HT-29 (cell line): ENCODE measurements at regions not wholly inside any gene's neighbourhood (a gene's known extent, or its start where the extent isn't known, plus 50 kb on each side); places are given as distances from the start of the nearest gene placed in this dataset.
"Not testable (repeated sequence)": the region's sequence is repeated elsewhere in the genome, so short reads cannot be mapped to it uniquely, and the experiment has no call there.

ENCODE experiments used
- DNase-seq: peaks from one replicate; pipeline ENCODE4 v3.0.0-alpha.2; 2015; ENCODE audit warnings: low spot score

DNA sequence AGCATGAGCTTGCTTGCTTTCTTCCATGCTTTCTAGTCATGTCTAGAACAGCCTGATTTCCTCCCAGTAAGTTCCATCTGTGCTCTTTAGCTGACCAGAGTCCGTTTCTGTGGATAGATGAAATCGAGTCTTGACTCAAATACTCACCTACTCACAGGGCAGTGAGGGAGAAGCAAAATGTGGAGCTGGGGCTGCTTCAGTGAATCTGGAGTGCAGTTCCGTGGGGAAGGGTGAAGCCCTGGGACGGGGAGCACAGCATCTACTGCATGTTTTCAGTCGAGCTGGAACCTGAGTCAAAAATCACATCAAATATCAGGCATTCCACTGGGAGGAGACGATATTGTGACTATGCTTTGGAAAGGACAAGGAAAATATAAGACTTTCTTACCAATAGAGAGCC lies 70.3 kb upstream of the PRMT8 start:
- DNase-seq: no peak

DNA sequence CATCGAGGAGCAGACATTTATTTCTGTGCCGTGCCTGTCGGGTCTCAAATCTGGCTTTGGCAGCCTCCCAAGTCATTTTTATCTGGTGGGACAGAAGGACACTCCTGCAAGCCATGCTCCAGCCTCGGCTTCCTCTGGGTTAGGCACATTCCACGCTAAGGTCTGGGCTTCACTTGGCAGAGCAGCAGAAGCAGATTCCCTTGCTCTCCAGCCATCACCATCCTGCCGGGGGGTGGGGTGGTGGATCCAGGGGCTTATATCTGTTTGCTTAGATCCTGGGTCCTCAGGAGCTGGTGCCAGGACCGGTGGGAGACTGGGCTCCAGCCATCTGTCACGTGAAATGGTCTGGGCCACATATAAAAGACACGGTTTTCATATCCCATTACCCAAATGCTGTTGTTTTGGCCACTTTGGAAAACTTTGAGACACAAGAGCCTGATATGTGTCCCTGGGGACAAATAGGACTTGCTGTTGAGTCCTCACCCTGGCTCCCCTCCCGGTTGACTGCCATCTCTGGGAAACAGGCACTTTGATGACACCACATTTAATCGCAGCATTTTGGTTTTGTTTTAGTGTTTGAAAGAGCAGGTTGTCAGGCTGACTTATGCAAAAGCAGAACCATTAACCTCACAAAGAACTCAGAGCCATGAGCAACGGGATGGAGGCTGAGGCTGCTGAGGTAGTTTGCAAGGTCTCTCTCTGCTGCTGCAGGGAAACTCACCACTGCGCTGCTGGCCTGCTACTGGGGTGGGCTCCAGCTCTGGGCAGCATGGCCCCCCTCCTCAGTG lies 69.6 kb upstream of the PRMT8 start:
- no peak for DNase-seq

DNA sequence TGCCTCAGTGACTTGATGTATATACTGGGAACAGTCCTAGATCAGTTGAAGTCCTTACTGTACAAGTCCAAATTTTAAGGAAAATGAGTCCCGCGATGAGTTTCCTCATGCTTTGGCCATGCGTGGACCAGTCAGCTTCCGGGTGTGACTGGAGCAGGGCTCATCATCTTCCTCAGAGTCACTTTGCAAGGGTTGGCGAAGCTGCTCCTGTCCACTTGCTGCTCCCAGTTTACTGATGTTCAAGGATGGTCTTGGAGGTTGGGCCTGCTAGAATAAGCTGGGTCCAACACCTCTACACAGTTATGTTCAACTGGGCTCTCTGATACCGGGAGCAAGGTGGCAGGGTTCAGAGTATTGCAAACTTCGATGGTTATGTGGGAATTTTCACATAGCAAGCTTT lies 66.2 kb upstream of the PRMT8 start:
- DNase-seq: not testable (repeated sequence)

DNA sequence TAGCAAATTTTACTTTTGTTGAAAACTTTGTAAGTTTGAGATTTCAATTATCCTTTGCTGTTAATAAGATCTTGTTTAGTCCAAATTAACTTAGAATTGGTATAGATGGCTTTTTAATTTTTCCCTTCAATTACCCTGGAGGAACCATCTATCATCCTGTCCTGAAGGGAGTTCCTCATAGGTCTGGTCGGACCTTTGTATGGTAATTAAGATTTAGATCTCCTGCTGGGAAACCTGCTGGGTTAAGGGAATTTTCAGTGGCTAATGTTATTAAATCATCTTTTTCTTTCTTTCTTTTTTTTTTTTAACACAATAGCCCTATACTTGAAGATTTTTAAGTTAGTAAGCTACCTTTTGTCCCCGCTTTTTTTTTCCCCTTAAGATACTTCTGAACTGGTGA lies 63.0 kb upstream of the PRMT8 start:
- DNase-seq: no peak

DNA sequence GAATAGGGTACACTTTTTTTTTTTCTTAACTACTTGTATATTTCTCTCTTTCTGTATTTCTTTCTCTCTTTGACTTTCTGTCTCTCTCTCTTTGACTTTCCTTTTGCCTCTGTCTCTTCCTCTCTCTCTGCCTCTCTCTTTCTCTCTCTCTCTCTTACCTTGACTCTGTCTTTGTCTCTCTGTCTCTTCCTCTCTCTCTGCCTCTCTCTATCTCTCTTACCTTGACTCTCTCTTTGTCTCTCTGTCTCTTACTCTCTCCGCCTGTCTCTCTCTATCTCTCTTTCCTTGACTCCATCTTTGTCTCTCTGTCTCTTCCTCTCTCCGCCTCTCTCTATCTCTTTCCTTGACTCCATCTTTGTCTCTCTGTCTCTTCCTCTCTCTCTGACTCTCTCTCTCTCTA lies 62.4 kb upstream of the PRMT8 start:
- no peak for DNase-seq

DNA sequence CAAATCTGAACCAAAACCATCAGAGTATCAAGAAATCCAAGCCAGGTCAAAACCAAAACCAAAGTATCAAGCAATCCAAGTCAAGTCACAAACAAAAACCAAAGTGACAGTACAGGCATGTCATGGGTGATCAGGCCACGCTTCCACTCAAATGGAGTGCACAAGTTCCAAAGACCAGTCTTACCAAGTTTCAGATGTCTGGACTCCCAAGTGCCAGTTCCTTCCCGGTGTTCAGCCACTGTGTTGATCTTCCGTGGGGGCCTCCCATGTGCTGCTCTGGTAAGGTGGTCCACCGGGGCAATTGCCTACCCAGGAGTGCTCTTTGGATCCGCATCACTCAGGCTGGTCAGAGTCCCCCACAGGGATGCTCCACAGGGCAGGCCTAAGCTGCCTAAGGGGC lies 61.5 kb upstream of the PRMT8 start:
- not testable (repeated sequence) for DNase-seq

DNA sequence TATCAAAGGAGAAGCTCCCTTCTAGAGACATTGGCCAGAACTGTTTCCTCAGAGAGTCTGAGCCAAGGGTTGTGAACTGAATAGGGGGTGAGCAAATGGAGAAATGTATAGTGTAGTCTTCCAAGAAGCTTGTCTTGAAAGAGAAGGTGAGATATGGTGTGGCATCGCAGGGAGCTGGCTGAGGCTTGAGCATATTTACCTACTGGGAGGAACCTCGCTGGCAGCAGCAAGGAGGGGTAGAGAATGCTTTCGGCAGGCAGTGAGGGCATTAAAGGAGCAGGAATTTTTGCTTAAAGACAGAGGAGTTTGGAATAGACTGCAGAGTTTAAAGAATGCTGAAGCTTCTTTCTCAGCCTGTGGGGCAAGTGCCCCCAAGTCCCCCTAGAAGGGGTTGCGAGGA lies 59.3 kb upstream of the PRMT8 start:
- DNase-seq: no peak

DNA sequence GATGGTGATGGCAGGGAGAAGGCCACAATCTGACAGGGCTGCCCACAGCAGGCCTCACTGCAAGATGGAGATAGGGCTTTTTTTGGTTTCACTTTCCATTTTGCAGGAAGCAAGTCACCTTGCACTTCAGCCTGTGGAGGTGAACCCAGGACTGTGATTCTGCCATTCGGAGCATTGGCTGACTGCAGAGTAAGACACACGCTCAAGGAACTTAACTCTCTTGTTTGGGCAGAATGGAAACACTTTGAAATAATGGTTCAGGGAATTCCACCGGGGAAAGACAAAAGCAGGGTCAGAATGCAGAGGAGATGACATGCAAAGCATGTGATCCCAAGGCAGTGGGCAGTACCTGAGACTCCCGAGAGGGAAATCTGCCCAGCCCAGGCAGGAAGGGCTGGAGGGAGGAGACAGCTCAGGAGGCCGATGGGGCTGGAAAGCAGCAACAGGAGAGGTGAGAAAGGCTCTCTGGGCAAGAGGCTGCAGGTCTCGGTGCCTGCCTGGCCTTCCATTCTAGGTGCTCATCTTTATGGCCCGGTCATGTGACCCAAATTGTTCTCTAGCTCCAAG lies 58.7 kb upstream of the PRMT8 start:
- no peak for DNase-seq

DNA sequence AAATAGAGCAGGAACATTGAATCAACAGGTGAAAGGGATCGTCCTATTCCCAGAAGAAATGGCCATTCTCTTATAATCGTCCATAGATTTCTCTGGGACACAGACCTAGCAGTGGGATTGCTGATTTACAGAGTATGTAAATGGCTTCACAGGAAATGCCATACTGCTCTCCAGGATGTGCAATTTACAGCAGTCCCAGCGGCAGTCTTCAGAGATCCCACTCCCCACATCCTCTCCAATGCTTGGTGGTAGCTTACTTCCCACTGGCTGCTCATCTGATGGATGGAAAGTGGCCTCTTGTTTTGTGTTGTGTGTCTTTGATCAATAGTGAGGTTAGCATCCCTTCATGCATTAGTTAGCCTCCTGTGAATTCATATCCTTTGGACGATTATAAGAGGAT lies 58.1 kb upstream of the PRMT8 start:
- DNase-seq: no peak

DNA sequence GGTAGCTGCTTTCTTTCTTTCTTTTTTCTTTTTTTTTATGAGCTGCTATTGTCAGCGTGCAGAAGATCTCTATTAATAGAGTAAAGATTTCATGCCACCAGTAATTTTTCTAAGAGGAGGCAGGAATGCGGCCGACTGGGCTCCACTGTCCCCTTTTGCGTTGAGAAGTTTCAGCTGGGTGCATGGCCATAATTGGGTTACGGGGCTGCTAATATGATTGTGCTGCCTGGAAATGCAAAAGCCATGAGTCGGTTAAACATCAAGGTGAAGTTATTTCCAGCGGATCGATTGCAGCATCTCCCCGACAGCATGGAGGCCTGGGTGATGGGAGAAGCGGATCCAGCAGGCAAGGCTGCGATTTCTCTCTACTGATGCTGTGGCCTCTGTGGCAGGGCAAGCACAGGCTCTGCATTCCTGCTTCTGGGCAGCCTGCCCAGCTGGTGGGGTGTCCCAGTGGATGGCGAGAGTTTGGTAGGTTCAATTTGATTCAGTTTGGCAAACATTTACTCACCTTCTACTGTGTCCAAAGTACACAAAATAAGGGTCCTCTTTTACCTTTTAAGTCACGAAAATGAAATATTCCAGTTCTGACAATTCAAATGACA lies 54.4 kb upstream of the PRMT8 start:
- DNase-seq: no peak

DNA sequence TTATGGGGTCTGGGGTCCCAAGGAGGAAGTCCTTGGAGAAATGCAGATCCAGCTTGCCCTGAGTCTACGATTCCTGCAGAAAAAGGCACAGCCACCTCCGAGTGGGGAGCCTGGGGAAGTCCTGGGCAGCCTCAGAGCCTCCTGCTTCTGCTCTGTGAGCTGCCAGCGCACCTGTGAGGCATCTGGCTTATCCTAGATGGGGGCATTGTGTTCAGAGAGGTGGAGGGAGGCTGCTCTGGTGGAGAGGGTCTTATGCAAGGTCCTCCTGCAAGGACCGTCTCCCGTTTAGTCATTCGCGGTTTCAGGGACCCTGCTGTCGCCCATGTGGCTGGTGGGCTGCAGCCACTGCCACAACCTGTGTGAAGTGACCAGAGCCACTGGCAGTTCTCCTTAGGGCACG lies 53.0 kb upstream of the PRMT8 start:
- no peak for DNase-seq

DNA sequence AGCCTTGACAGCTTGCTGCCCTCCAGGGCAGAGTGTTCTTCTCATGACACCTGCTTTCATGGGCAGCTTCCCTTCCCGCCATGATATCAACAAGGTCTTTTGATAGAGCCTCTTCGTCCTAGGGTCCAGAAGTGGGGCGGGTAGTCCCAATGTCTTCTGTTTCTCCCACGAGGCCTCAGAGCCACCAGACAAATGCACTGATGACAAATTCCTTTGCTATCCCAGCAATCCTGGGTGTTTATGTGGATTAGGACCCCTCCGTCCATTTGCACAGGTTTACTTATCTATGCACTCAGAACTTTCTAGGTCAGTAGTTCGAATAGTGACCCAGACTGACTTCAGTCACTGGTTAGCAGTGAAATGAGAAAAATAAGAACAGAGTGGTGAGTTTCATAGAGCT lies 52.6 kb upstream of the PRMT8 start:
- DNase-seq: no peak
